NCI-H2171 (cell line): ENCODE measurements at regions not wholly inside any gene's neighbourhood (a gene's known extent, or its start where the extent isn't known, plus 50 kb on each side); places are given as distances from the start of the nearest gene placed in this dataset.
A peak's percentile ranks its signal among the peaks of the same experiment; 100 is the strongest.
"Not testable (repeated sequence)": the region's sequence is repeated elsewhere in the genome, so short reads cannot be mapped to it uniquely, and the experiment has no call there.

Source experiments
- DNase-seq: peaks from one replicate; lab custom pipeline; 2025; lab: John Stamatoyannopoulos, UW

GRCh38 chr4:129999156-129999555 lies 903.2 kb downstream of the C4orf33 start:
- DNase-seq = no peak

- DNase-seq = no peak
These were observed 912.5 kb downstream of the C4orf33 start for GRCh38 chr4:130008461-130008860.

DNA sequence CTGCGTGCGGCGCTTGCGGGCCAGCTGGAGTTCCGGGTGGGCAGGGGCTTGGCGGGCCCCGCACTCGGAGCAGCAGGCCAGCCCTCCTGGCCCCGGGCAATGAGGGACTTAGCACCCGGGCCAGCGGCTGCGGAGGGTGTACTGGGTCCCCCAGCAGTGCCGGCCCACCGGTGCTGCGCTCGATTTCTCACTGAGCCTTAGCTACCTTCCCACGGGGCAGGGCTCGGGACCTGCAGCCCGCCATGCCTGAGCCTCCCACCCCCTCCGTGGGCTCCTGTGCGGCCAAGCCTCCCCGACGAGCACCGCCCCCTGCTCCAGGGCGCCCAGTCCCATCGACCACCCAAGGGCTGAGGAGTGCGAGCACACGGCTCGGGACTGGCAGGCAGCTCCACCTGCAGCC lies 916.9 kb downstream of the C4orf33 start:
- DNase-seq = not testable (repeated sequence)

GRCh38 chr4:130021706-130022105 lies 925.8 kb downstream of the C4orf33 start:
- DNase-seq = no peak

GRCh38 chr4:130023088-130023487 lies 927.1 kb downstream of the C4orf33 start:
- no peak for DNase-seq

DNA sequence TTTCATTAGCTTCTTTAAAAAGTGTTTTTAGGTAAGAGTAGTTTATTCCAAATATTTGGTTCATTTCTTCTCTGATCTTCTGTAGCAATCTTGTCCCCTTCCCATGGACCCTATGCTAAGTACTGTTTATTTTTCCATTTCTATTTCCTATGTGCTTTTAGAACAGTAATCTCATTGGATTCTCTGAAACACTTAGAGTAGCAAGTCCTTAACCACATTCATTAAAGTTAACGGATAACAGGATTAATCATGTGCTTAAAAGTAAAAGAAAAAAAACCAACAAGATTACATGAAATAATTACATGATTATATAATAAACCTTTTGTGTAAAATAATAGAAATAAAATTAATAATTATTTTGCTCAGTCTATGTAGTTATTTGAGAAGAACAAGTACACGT lies 929.7 kb downstream of the C4orf33 start:
- DNase-seq = no peak

DNA sequence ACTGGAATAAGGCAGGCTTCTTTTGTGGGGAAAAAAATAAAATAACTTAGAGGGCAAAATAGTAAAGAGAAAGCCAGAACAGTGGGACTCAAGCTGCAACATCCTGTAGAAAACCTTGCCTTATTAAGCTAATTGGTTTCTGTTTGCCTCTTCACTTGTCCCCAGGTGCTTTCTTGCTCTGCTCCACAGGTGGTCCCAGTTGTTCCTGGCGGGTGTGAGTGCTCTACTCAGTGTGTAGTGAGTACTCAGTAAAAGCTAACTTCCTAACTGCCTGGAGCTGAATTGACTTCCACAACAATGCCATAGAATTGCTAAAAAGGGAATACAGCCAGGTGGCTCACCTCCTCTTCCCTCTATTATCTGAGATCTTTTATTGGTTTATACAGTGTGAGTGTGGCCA lies 930.2 kb downstream of the C4orf33 start:
- peak; percentile 32 for DNase-seq

DNA sequence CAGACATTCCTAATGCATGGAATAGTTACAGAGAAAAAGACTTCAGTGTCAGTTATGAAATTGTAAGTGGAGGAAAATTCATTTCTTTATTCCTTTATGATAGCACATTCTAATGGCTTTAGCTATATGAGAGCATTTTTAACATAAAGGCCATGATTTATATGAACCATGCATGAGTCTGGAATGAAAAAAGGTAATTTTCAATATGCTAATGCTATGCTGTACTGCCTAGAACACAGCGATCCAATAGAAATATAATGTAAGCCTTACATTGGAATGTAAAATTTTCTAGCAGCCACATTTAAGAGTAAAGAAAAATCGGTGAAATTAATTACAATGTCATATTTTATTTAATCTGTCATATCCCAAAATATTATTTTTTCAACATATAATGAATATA lies 932.0 kb downstream of the C4orf33 start:
- DNase-seq = no peak

DNA sequence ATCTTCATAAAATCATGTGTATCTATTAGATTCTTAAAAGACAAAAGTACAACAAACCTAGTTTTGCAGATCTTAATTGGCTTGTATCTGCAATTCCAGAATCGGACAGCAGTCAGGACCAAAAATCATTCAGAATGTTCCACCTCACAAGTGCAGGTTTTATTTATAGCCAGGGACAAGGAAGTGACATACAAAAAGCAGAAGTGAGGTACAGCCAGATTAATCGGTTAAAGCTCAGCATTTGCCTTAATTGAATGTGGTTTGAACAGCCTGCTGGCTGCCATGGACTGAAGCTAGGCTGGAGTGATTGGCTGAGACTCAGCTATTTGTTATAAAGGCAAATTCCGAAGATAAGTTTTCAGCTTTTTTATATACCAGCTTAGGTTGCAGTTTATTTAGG lies 932.6 kb downstream of the C4orf33 start:
- DNase-seq = no peak

GRCh38 chr4:130029442-130029841 lies 933.5 kb downstream of the C4orf33 start:
- no peak for DNase-seq

DNA sequence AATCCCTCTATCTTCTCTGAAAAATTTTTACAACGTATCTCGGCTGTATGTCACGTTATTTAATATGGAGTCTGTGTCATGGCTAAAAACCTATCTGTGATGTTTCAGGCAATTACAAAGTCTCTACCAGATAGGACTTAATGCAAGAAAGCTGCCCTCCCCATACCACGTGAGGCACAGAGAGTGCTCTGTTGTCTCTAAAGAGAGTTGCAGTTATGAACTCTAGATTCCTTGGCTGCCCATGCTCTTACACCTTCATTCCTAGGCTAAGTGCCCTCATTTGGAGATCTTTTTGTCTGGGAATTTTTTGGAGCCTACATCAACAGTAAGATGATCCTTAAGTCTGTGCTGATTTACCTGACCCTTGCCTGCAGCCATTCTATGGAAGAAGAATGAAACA lies 935.9 kb downstream of the C4orf33 start:
- DNase-seq = no peak

- DNase-seq = not testable (repeated sequence)
These were observed 937.7 kb downstream of the C4orf33 start for GRCh38 chr4:130033657-130034056.

- no peak for DNase-seq
These were observed 938.9 kb downstream of the C4orf33 start for GRCh38 chr4:130034876-130035275.

DNA sequence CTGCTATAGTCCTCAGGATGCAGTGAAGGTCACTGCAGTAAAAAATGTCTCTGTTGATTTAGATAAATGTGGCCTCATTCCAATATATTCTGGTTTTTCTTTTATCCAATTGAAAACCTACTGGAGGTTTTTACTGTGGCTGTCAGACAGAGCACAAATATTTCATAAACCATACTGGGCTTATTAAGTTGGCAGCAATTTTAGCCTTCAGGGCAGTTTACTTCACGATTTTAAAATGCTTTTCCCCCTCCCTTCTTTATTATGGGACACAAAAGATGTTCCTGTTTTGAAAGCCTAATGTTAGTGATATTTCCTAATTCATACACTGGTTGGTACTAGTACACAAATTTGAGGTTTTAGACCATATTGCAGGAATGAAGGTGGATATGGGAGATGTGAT lies 939.4 kb downstream of the C4orf33 start:
- no peak for DNase-seq

DNA sequence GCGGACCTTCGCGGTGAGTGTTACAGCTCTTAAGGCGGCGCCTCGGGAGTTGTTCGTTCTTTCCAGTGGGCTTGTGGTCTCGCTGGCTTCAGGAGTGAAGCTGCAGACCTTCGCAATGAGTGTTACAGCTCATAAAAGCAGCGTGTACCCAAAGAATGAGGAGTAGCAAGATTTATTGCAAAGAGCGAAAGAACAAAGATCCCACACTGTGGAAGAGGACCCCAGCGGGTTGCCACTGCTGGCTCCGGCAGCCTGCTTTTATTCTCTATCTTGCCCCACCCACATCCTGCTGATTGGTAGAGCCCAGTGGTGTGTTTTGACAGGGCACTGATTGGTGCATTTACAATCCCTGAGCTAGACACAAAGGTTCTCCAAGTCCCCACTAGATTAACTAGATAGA lies 941.9 kb downstream of the C4orf33 start:
- not testable (repeated sequence) for DNase-seq

GRCh38 chr4:130038540-130038939 lies 942.6 kb downstream of the C4orf33 start:
- not testable (repeated sequence) for DNase-seq

DNA sequence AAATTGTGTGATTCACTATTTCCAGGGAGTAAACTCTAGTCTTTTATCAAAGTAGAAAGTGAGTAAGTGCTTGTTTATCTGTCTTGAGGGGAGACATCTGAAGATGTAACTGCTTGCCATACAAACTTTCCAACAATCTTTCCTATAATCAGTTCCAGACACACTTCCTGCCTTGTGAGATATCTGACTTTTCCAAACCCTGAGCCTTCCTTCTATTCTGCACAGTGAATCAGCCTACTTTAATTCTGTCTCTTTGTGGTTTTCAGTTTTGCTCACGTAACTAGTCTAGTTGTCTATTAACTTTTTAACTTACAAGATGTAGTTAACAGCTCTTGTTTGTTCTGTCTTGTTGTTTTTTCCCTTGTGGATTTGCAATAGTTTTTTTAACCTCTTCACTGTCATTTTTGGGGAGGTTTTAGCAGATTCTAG lies 947.8 kb downstream of the C4orf33 start:
- no peak for DNase-seq

DNA sequence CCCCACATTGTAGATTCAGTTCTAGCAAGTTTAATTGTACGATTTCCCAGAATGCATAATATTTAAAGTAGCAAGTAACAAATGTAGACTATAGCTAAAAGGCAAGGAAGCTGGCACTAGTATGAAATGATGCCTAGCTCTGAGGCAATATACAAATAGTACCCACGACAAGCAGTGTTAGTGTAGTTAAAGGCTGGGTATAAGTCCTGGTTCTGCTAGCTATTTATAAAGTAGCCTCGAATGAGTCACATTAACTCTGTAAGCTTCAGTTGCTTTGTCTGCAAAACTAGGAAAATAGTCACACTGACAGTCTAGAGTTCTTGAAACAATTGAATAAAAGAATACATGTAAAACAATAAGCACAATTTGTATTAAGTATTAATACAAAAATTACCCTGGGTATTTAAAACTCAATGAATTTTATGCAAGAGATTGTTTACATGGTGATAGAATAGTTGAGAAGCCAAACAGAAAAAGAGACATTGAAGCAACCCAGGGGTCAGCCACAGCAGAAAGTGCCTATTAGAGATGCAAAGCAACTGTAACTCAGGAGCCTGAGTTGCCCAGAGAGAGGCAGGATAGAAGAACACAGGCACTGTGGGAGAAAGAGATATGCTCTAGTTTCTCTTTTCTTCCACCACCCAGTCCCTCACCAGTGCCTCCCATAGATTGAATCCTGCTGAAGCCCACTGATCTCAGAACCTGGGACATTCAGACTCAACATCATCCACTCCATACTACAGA lies 949.0 kb downstream of the C4orf33 start:
- no peak for DNase-seq

GRCh38 chr4:130053723-130054122 lies 957.8 kb downstream of the C4orf33 start:
- no peak for DNase-seq

DNA sequence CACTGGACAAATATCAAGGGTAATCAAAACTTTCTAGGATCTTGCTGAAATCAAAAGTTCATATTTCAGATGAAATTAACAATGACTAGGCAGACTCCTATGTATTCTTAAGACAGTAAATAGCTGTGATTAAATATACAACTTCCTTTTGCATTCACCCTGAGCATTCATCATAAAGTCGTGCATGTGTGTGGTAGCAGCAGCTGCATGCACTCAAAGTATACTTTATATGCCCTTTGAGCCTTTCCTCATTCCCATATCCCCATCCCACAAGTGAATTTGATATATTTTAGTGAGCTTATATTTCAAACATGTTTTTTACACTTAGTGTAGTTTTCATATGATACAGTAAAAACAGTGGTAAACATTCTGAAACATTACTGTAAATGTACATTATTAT lies 959.0 kb downstream of the C4orf33 start:
- no peak for DNase-seq

- DNase-seq = no peak
These were observed 960.3 kb downstream of the C4orf33 start for GRCh38 chr4:130056286-130056685.

- DNase-seq = no peak
These were observed 968.5 kb downstream of the C4orf33 start for GRCh38 chr4:130064471-130064870.

DNA sequence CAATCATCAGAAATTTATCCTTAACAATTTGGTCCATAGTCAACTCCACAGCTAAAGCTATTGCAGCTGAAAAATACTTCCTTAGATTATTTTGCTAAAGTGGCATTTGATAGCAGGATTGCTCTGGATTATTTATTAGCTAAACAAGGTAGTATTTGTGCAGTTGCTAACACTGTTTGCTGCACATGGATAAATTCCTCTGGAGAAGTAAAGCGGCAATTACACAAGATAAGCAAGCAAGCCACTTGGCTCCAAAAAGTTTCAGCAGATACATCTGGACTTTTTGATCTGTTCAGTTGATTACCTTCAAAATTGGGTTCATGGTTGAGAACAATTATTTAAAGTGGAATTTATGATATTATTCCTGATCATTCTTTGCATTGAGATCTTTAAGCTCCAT lies 971.5 kb downstream of the C4orf33 start:
- DNase-seq = no peak

DNA sequence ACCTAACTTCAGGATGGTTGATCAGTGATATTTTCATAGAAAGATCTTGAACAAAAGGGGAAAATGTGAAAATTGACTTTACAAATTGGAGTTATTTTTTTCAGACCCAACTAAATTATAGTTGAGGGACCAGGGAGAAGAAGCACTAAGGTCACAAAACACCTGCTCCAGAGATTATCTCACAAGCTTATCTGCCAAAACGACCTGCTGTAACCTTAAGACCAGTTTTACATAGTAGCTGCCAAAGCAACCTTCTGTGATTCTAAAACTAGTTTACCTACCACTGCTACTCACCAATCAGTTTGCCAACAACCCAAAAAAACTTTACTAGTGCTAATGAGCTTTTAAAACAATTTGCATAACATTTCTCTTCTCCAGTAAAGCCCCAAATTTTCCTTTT lies 972.1 kb downstream of the C4orf33 start:
- DNase-seq = no peak
